HepG2 (cell line): ENCODE measurements at regions not wholly inside any gene's neighbourhood (a gene's known extent, or its start where the extent isn't known, plus 50 kb on each side); places are given as distances from the start of the nearest gene placed in this dataset.

ENCODE experiments used
- ATAC-seq: fragments of 200-7000 bp; cut with Tn5 transposase; 3 replicates; pipeline ENCODE4 v1.9.1; 2020; ENCODE audit warnings: mild to moderate bottlenecking, moderate library complexity
- BruUV-seq: library from RNA; stranded (reverse); fragments of 400-500 nt; replicated peaks from 2 replicates; lab custom pipeline; 2021; lab: Mats Ljungman, UMichigan
- CTCF ChIA-PET: fragments of 300-600 bp; formaldehyde crosslinking; extraction: SDS; loops from one replicate; lab custom pipeline; 2021; ENCODE audit warnings: low total read pairs, inconsistent platforms, low intra/inter-chr PET ratio; lab: Yijun Ruan, JAX
- POLR2A ChIA-PET: fragments of 350-600 bp; sonication (Branson Sonifier 250); formaldehyde crosslinking; loops from one replicate; lab custom pipeline; 2020; ENCODE audit warnings: antibody characterized with exemption, inconsistent platforms; lab: Yijun Ruan, JAX
- DNase-seq: peaks from one replicate; pipeline ENCODE4 v3.0.0-alpha.2; 2015; ENCODE audit warnings: low spot score
- FAIRE-seq: peaks from 3 replicates; lab custom pipeline; 2011; peaks lifted over from hg19 to GRCh38; lab: Jason Lieb, UNC
- H2AFZ ChIP-seq: one replicate; pipeline ENCODE4 v1.6.1; 2011; ENCODE audit warnings: low read length, inconsistent platforms
- H3K27ac ChIP-seq: fragments of 300-600 bp; 3 replicates; pipeline ENCODE4 v1.8.0; 2011; ENCODE audit warnings: mixed run types, mild to moderate bottlenecking, mixed read lengths, low read length, inconsistent platforms; ENCODE audit not compliant: insufficient read depth; ENCODE audit errors: extremely low read length
- H3K27me3 ChIP-seq, 2 experiments: fragments of 200-600 bp in 1 of 2; 2 replicates in 1 of 2; 3 replicates in 1 of 2; pipeline versions ENCODE4 v1.6.0 to v1.8.0; 2011; ENCODE audit warnings: low read length in 2 of 2, mild to moderate bottlenecking in 2 of 2, moderate library complexity in 2 of 2, inconsistent platforms in 1 of 2; ENCODE audit not compliant: insufficient read depth in 2 of 2, control insufficient read depth in 1 of 2
- H3K36me3 ChIP-seq, 2 experiments: fragments of 200-600 bp in 1 of 2; replicated peaks in 1 of 2; 2 replicates in 1 of 2; 3 replicates in 1 of 2; pipeline versions ENCODE4 v1.5.1 to v1.8.0; 2011; ENCODE audit warnings: low read length in 2 of 2, inconsistent platforms in 1 of 2; ENCODE audit not compliant: insufficient read depth in 2 of 2, control insufficient read depth in 1 of 2
- H3K4me1 ChIP-seq: 2 replicates; pipeline ENCODE4 v1.5.1; 2012; ENCODE audit warnings: low read length, inconsistent platforms; ENCODE audit not compliant: insufficient read depth
- H3K4me2 ChIP-seq: 2 replicates; pipeline ENCODE4 v1.6.0; 2011; ENCODE audit warnings: low read depth, low read length, inconsistent platforms
- H3K4me3 ChIP-seq, 3 experiments: fragments of 200-600 bp in 1 of 3; sonication (generic), shearing (Covaris generic) in 1 of 3; replicated peaks in 1 of 3; 2 replicates each; pipeline ENCODE4 v1.5.1; 2011 to 2016; ENCODE audit warnings: low read length in 3 of 3, inconsistent platforms in 2 of 3, low read depth in 2 of 3, mild to moderate bottlenecking in 2 of 3, control low read depth in 1 of 3, mixed read lengths in 1 of 3; ENCODE audit not compliant: insufficient read depth in 1 of 3
- H3K79me2 ChIP-seq: one replicate; pipeline ENCODE4 v1.6.1; 2011; ENCODE audit warnings: low read length, inconsistent platforms; ENCODE audit not compliant: insufficient read depth
- H3K9ac ChIP-seq: 2 replicates; pipeline ENCODE4 v1.6.0; 2011; ENCODE audit warnings: mild to moderate bottlenecking, low read depth, low read length, inconsistent platforms; ENCODE audit not compliant: insufficient read depth
- H3K9me3 ChIP-seq: 2 replicates; pipeline ENCODE4 v1.5.1; 2012; ENCODE audit warnings: mild to moderate bottlenecking, low read length
- H4K20me1 ChIP-seq: 2 replicates; pipeline ENCODE4 v1.6.0; 2011; ENCODE audit warnings: inconsistent platforms, mild to moderate bottlenecking, low read length, moderate library complexity; ENCODE audit not compliant: insufficient read depth
- ATF3 ChIP-seq: sonication (generic); formaldehyde crosslinking; IDR thresholded peaks from 2 replicates; pipeline ENCODE4 v1.4.0; 2020; ENCODE audit warnings: missing genetic modification reagents
- BCL6 ChIP-seq: IDR thresholded peaks from 2 replicates; pipeline ENCODE4 v1.6.1; 2016; ENCODE audit warnings: missing genetic modification reagents, missing compliant biosample characterization
- HBP1 ChIP-seq: IDR thresholded peaks from 2 replicates; pipeline ENCODE4 v1.6.1; 2016; ENCODE audit warnings: low read depth, control low read depth
- MATR3 ChIP-seq: sonication (generic); formaldehyde crosslinking; IDR thresholded peaks from 2 replicates; pipeline ENCODE4 v1.4.0; 2020; ENCODE audit warnings: missing genetic modification reagents
- POLR2AphosphoS5 ChIP-seq: IDR thresholded peaks from 2 replicates; pipeline ENCODE4 v1.6.1; 2012; ENCODE audit warnings: low read depth, low read length
- PRMT3 ChIP-seq: sonication (generic); formaldehyde crosslinking; IDR thresholded peaks from 2 replicates; pipeline ENCODE4 v1.8.1; 2022; ENCODE audit warnings: low read depth, mild to moderate bottlenecking, moderate library complexity, missing genetic modification reagents, borderline replicate concordance
- RFX3 ChIP-seq: IDR thresholded peaks from 2 replicates; pipeline ENCODE4 v1.6.1; 2016; ENCODE audit warnings: missing biosample characterization, missing genetic modification reagents
- RNF219 ChIP-seq: sonication (generic); formaldehyde crosslinking; IDR thresholded peaks from 2 replicates; pipeline ENCODE4 v1.5.0; 2020; ENCODE audit warnings: mild to moderate bottlenecking, missing genetic modification reagents
- SAFB2 ChIP-seq: sonication (generic); formaldehyde crosslinking; IDR thresholded peaks from 2 replicates; pipeline ENCODE4 v1.5.1; 2020; ENCODE audit warnings: missing genetic modification reagents, low read depth, mild to moderate bottlenecking, borderline replicate concordance
- ZBTB2 ChIP-seq: sonication (generic); formaldehyde crosslinking; IDR thresholded peaks from 2 replicates; pipeline ENCODE4 v1.8.0; 2022; ENCODE audit warnings: low read depth, missing genetic modification reagents
- ZNF12 ChIP-seq: sonication (generic); formaldehyde crosslinking; IDR thresholded peaks from 2 replicates; pipeline ENCODE4 v1.5.0; 2020; ENCODE audit warnings: missing genetic modification reagents
- ZNF136 ChIP-seq: sonication (generic); formaldehyde crosslinking; IDR thresholded peaks from 2 replicates; pipeline ENCODE4 v1.8.1; 2022; ENCODE audit warnings: low read depth, mild to moderate bottlenecking, moderate library complexity, missing genetic modification reagents
- ZNF768 ChIP-seq: sonication (generic); formaldehyde crosslinking; IDR thresholded peaks from 2 replicates; pipeline ENCODE4 v1.4.0; 2020; ENCODE audit warnings: missing genetic modification reagents
- WGBS: methylation state at CpG from one replicate; pipeline ENCODE4 v1.1.6; 2017; ENCODE audit warnings: low lambda C conversion rate; 5-methylcytosine and 5-hydroxymethylcytosine counted together
- in situ Hi-C: cut with HindIII; loops from 2 replicates; pipeline ENCODE4 v1.10.0; 2017; ENCODE audit warnings: low pct_unique_long_range_greater_than_20kb; ENCODE audit not compliant: extremely low pct_ligation_motif_present
- intact Hi-C: fragments of 100-400 bp; cut with micrococcal nuclease; formaldehyde crosslinking; loops from one replicate; pipeline ENCODE4 v1.10.0; 2022; ENCODE audit not compliant: unreplicated experiment

DNA sequence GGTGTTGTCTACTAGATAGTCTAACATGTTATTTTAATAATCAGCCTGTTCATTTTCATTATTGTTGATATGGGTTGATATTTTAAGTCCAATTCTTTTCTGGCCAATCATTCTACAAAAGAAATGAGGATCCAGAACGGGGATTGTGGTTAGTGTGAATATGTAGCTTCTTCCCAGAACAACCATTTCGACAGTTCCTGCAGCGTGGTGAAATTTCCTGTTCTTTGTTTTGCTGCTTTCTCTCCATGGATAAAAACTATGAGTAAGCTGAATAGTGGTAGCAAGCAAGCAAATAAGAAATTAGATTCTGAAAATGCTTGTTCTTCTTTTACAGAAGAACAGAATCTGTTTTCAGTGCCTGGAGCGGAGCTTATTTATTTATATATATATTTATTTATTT, 65.5 kb upstream of the F13A1 start:
- no peak overlapping the region for H3K4me2 ChIP-seq
- in situ Hi-C loops: no loop called here
- 13% methylated on average over 4 of the region's 4 CpGs for WGBS
- H3K4me3 ChIP-seq: no peak overlapping the region
- H4K20me1 ChIP-seq: no peaks in the 10 kb centered on the region
- no peak overlapping the region for H2AFZ ChIP-seq
- no peaks in the 10 kb centered on the region for H3K4me1 ChIP-seq
- BruUV-seq: no TSS peak
- intact Hi-C loops: no loop called here
- peaks cover 0 to 15% of the 10 kb centered on the region in 2 experiments; a peak in 2 of 5 replicates for H3K27me3 ChIP-seq
- H3K9me3 ChIP-seq: no peaks in the 10 kb centered on the region
- TF ChIP-seq HBP1 (CRISPR knock-in tag): no peak
- no peak for DNase-seq
- no peak for ATAC-seq
- no peak overlapping the region for H3K27ac ChIP-seq
- no peak for FAIRE-seq
- ChIA-PET CTCF (no interaction called here), POLR2A (no interaction called here)
- H3K36me3 ChIP-seq: no peaks in the 10 kb centered on the region
- no peaks in the 10 kb centered on the region for H3K79me2 ChIP-seq
- H3K9ac ChIP-seq: no peak overlapping the region

- no peaks in the 10 kb centered on the region for H3K36me3 ChIP-seq
- no peaks in the 10 kb centered on the region for H4K20me1 ChIP-seq
- in situ Hi-C loops: no loop called here
- H3K79me2 ChIP-seq: no peaks in the 10 kb centered on the region
- BruUV-seq: no TSS peak
- H3K27ac ChIP-seq: no peak overlapping the region
- intact Hi-C loops: no loop called here
- 17% methylated on average over 7 of the region's 7 CpGs for WGBS
- no peak for DNase-seq
- H2AFZ ChIP-seq: no peak overlapping the region
- CTCF ChIA-PET: no interaction called here
- H3K9ac ChIP-seq: no peak overlapping the region
- no peaks in the 10 kb centered on the region for H3K27me3 ChIP-seq
- H3K4me2 ChIP-seq: no peak overlapping the region
- H3K4me1 ChIP-seq: no peaks in the 10 kb centered on the region
- no peak overlapping the region for H3K4me3 ChIP-seq
- POLR2A ChIA-PET: no interaction called here
- FAIRE-seq: no peak
- ATAC-seq: no peak
- H3K9me3 ChIP-seq: no peaks in the 10 kb centered on the region
- no peak for TF ChIP-seq RNF219 (CRISPR knock-in tag)
- TF ChIP-seq MATR3: no peak
- TF ChIP-seq SAFB2 (CRISPR knock-in tag): no peak
- TF ChIP-seq ZBTB2 (CRISPR knock-in tag): no peak
- TF ChIP-seq RFX3 (CRISPR knock-in tag): no peak
- TF ChIP-seq PRMT3: no peak
- TF ChIP-seq ZNF768 (CRISPR knock-in tag): no peak
- no peak for TF ChIP-seq POLR2AphosphoS5
- TF ChIP-seq BCL6: no peak
- no peak for TF ChIP-seq ZNF12 (CRISPR knock-in tag)
- TF ChIP-seq ATF3 (CRISPR knock-in tag): no peak
- TF ChIP-seq ZNF136: no peak
These were observed 70.6 kb upstream of the F13A1 start for GRCh38 chr6:6390849-6391602.
